RWPE1 (cell line): ENCODE measurements at regions not wholly inside any gene's neighbourhood (a gene's known extent, or its start where the extent isn't known, plus 50 kb on each side); places are given as distances from the start of the nearest gene placed in this dataset.

Experiments
- CTCF ChIA-PET: fragments of 350-600 bp; sonication (Branson Sonifier 250); formaldehyde crosslinking; extraction: SDS; loops from one replicate; lab custom pipeline; 2021; lab: Yijun Ruan, JAX
- POLR2A ChIA-PET: fragments of 400-600 bp; formaldehyde crosslinking; extraction: SDS; loops from one replicate; lab custom pipeline; 2020; ENCODE audit warnings: antibody characterized with exemption; ENCODE audit not compliant: low non-redundant PET; lab: Yijun Ruan, JAX
- DNase-seq: peaks from one replicate; pipeline ENCODE4 v3.0.0; 2012; ENCODE audit warnings: low spot score
- H3K27ac ChIP-seq: fragments of 450-650 bp; 2 replicates; pipeline ENCODE4 v1.5.1; 2017
- CTCF ChIP-seq: fragments of 450-650 bp; conservative IDR thresholded peaks from 2 replicates; pipeline ENCODE4 v1.5.1; 2017; ENCODE audit warnings: low read depth, mild to moderate bottlenecking

- ChIA-PET CTCF (no interaction called here), POLR2A (no interaction called here)
- no peak overlapping the region for H3K27ac ChIP-seq
- DNase-seq = no peak
- no peak for TF ChIP-seq CTCF
These were observed 586.6 kb downstream of the TAFA4 start for GRCh38 chr3:68345781-68346180.

GRCh38 chr3:68342426-68342825, 589.9 kb downstream of the TAFA4 start:
- POLR2A ChIA-PET = no interaction called here
- no peak for TF ChIP-seq CTCF
- DNase-seq = no peak
- CTCF ChIA-PET = no interaction called here
- H3K27ac ChIP-seq = no peak overlapping the region

- H3K27ac ChIP-seq = no peak overlapping the region
- ChIA-PET CTCF (no interaction called here), POLR2A (no interaction called here)
- TF ChIP-seq CTCF = no peak
- DNase-seq = no peak
These were observed 596.3 kb downstream of the TAFA4 start for GRCh38 chr3:68336042-68336441.

- H3K27ac ChIP-seq = no peak overlapping the region
- TF ChIP-seq CTCF = no peak
- DNase-seq = no peak
- ChIA-PET CTCF (no interaction called here), POLR2A (no interaction called here)
These were observed 597.9 kb downstream of the TAFA4 start for GRCh38 chr3:68334367-68334986.

- no peak for DNase-seq
- POLR2A ChIA-PET = no interaction called here
- TF ChIP-seq CTCF = no peak
- no peak overlapping the region for H3K27ac ChIP-seq
- CTCF ChIA-PET = no interaction called here
These were observed 604.3 kb downstream of the TAFA4 start for GRCh38 chr3:68328049-68328448.

GRCh38 chr3:68315964-68316363, 616.4 kb downstream of the TAFA4 start:
- no peak for TF ChIP-seq CTCF
- no peak for DNase-seq
- ChIA-PET POLR2A (no interaction called here), CTCF (no interaction called here)
- H3K27ac ChIP-seq = no peak overlapping the region
